HUES6 (cell line): ENCODE measurements at regions not wholly inside any gene's neighbourhood (a gene's known extent, or its start where the extent isn't known, plus 50 kb on each side); places are given as distances from the start of the nearest gene placed in this dataset.
"Not testable (repeated sequence)": the region's sequence is repeated elsewhere in the genome, so short reads cannot be mapped to it uniquely, and the experiment has no call there.

Source experiments
- H3K27ac ChIP-seq: 2 replicates; pipeline ENCODE4 v1.7.0; 2013; ENCODE audit warnings: low read depth, mild to moderate bottlenecking, low read length, inconsistent platforms
- H3K27me3 ChIP-seq: 2 replicates; pipeline ENCODE4 v1.6.1; 2013; ENCODE audit warnings: low read length; ENCODE audit not compliant: control insufficient read depth, insufficient read depth
- H3K36me3 ChIP-seq: 2 replicates; pipeline ENCODE4 v1.6.1; 2013; ENCODE audit warnings: low read length; ENCODE audit not compliant: control insufficient read depth, insufficient read depth
- H3K4me1 ChIP-seq: 2 replicates; pipeline ENCODE4 v1.6.1; 2013; ENCODE audit warnings: low read length; ENCODE audit not compliant: control insufficient read depth, insufficient read depth
- H3K4me3 ChIP-seq: 2 replicates; pipeline ENCODE4 v1.5.1; 2013; ENCODE audit warnings: low read depth, low read length
- H3K9ac ChIP-seq: one replicate; pipeline ENCODE4 v1.6.1; 2013; ENCODE audit warnings: mild to moderate bottlenecking, low read length
- H3K9me3 ChIP-seq: 2 replicates; pipeline ENCODE4 v1.6.1; 2013; ENCODE audit warnings: low read depth, low read length; ENCODE audit not compliant: control insufficient read depth, insufficient read depth

- H3K27ac ChIP-seq, H3K9me3 ChIP-seq, H3K9ac ChIP-seq, H3K36me3 ChIP-seq, H3K4me3 ChIP-seq, H3K4me1 ChIP-seq, H3K27me3 ChIP-seq: not testable (repeated sequence)
Measured at GRCh38 chr3:71938081-71938480, 153.1 kb upstream of the PROK2 start.

GRCh38 chr3:71936681-71937080, 151.7 kb upstream of the PROK2 start:
- Histone ChIP-seq H3K4me3 (no peak overlapping the region), H3K27me3 (peaks cover 3% of the 10 kb centered on the region; the same call in 1 of the 2 replicates), H3K36me3 (no peaks in the 10 kb centered on the region), H3K27ac (no peak overlapping the region), H3K4me1 (no peaks in the 10 kb centered on the region), H3K9me3 (0 out of 2 replicates have a peak, but pooled peaks cover 3% of the 10 kb centered on the region), H3K9ac (no peak overlapping the region)

DNA sequence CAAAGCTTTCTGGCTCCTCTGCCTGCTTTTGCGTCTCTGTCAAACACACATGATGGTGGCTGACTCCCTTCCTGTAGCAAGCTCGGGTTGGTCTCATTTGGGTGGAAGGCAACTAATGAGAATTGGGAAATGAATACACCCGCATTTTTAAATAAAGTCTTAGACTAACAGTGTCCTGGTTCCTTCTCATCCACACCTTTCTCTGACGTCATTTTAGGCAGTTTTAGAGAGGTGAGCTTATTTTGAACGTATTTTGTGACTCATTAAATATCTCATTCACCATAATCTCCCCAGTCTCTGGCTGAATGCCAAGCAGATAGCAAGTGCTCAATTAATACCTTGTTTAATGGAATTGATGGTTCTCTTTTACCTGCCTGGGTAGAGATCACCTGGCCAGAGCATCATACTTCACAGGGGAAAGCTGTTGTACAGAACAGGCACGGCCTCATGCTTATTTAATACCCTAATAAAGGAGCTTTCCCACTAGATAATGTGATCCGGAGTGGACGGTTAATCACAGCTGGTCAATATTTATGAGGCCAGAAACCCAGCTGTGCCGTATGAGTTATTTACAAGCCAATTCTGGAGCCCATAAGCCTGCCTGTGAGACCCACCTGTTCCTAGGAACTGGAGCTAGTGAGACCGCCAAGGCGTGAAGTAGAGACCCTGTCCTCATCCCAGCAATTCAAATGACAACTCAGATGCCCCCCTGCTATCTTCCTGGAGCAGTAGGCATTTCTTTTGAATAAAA, 149.7 kb upstream of the PROK2 start:
- Histone ChIP-seq H3K9ac (no peak overlapping the region), H3K4me3 (no peak overlapping the region), H3K36me3 (no peaks in the 10 kb centered on the region), H3K9me3 (0 out of 2 replicates have a peak, but pooled peaks cover 3% of the 10 kb centered on the region), H3K4me1 (peaks cover 4% of the 10 kb centered on the region), H3K27me3 (no peaks in the 10 kb centered on the region), H3K27ac (no peak overlapping the region)

DNA sequence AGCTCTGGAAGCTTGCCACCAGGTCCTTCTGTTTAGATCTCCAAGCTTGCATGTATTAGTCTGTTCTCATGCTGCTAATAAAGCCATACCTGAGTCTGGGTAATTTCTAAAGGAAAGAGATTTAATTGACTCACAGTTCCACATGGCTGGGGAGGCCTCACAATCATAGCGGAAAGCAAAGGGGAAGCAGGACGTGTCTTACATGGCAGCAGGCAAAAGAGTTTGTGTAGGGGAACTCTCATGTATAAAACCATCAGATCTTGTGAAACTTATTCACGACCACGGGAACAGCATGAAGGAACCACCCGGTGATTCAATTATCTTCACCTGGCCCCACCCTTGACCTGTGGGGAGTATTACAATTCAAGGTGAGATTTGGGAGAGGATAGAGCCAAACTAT, 147.0 kb upstream of the PROK2 start:
- Histone ChIP-seq H3K27ac (no peak overlapping the region), H3K36me3 (no peaks in the 10 kb centered on the region), H3K4me1 (peaks cover 13% of the 10 kb centered on the region), H3K27me3 (no peaks in the 10 kb centered on the region), H3K9ac (no peak overlapping the region), H3K9me3 (0 out of 2 replicates have a peak, but pooled peaks cover 3% of the 10 kb centered on the region), H3K4me3 (no peak overlapping the region)

DNA sequence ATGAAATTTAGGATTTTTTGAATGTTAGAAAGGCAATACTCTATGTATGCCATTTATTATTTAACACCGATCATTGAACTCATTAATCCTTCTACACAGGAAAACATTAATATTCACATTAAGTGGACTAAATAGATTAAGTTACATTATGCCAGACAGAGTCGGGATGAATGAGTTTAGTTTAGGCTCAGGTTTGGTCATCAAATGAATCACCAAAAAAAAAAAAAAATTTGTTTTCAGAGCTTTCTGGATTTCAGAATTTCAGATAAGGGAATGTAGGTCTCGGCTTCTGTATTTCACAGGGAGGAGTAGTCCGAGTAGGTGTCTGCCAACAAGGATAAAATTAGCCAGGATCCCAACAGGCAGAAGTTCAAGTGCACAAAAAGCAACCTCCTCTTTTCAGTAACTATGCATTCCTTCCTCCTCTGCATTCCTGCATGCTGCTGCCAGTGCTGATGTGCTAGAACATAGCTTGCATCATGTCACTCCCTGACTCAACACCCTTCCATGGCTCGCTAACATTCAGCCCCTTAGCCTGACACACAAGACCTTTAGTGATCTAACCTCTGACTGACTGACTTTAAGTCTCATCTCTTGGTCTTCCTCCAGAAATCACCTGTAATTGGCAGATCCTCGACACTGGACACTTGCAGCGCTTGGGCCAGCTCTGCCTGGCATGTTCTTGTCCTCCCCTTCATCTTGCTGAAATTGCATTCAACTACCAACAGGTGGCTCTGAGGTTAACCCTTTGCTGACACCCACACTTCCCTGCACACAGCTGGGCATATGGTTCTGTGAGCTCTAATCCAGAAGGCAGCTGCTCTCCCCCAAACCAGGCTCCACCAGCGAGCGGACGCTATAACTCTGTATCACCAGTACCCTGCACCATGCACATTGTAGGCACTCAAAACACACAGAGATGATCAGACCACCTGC, 145.4 kb upstream of the PROK2 start:
- peaks cover 25% of the 10 kb centered on the region for H3K4me1 ChIP-seq
- peak overlapping the region; percentile 32 for H3K9ac ChIP-seq
- 0 out of 2 replicates have a peak, but pooled peaks cover 3% of the 10 kb centered on the region for H3K9me3 ChIP-seq
- H3K4me3 ChIP-seq: no peak overlapping the region
- H3K27ac ChIP-seq: no peak overlapping the region
- no peaks in the 10 kb centered on the region for H3K36me3 ChIP-seq
- H3K27me3 ChIP-seq: no peaks in the 10 kb centered on the region

DNA sequence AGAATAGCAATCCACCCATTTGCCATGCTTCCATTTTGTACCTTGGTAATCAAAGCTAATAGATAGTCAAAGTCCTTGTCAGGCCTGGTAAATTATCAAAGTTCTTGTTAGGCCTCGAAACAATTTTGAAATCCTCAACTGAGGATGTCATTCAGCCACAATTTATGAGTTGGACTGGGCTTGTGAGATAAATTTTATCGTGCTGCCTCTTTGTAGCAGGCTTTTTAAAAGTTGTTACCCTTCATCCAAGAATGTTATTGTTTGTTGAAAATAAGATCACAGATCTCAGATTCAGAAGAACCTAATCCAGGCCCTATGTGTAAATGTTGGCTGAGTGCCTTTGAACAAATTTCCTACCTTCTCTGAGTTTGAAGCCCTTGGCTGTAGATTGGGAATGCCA, 143.3 kb upstream of the PROK2 start:
- no peak overlapping the region for H3K27ac ChIP-seq
- no peak overlapping the region for H3K4me3 ChIP-seq
- H3K9ac ChIP-seq: no peak overlapping the region
- no peaks in the 10 kb centered on the region for H3K9me3 ChIP-seq
- H3K4me1 ChIP-seq: peaks cover 43% of the 10 kb centered on the region
- no peaks in the 10 kb centered on the region for H3K36me3 ChIP-seq
- no peaks in the 10 kb centered on the region for H3K27me3 ChIP-seq

DNA sequence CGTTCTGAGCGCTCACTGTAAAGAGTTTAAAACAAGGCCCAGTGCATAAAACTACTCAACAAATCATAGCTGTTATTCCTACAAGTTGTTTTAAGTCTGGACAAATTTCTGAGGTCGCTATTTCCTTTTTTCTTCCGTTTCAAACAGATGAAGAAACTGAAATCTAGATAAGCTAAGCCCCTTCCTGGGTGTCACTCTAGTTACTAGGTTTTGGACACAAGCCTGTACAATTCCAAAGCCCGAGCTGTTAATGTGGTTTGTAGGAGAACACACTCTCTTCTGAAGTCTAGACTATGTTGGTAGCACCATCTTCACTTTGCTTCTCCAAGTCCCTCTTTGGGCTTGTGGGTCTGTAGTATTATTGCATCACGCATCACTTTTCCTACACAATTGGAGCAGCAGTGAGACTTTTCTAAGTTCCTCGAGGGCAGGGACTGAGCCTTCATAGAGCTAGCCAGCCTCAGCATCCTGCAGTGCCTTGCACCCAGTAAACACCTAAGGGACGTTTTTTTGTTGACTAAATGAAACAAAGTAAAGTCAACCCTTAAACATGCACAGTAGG, 142.6 kb upstream of the PROK2 start:
- Histone ChIP-seq H3K9me3 (no peaks in the 10 kb centered on the region), H3K4me3 (no peak overlapping the region), H3K4me1 (peaks cover 46% of the 10 kb centered on the region), H3K27ac (peak overlapping the region; percentile 72; the same call in 1 of the 2 replicates), H3K9ac (no peak overlapping the region), H3K27me3 (no peaks in the 10 kb centered on the region), H3K36me3 (no peaks in the 10 kb centered on the region)

DNA sequence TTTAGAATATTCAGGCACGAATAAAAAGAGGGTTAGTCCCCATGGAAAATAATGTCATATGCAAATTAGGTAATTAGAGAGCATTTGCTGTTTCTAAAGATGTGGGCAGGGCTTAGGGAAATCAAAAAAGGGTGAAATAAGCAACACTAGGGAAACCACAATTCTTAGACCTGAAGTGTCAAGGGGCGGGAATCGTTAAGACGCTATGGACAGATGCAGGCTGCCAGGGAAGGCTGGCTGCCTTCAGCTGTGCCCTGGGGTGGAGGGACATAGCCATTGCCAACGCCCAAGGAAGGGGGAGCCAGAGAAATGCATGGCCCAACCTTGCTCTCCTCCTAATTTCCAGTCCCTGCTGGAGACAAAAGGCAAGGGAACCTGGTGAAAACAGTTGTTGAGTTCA, 141.7 kb upstream of the PROK2 start:
- no peaks in the 10 kb centered on the region for H3K36me3 ChIP-seq
- no peaks in the 10 kb centered on the region for H3K9me3 ChIP-seq
- H3K27me3 ChIP-seq: no peaks in the 10 kb centered on the region
- peak overlapping the region; percentile 72 for H3K27ac ChIP-seq
- H3K9ac ChIP-seq: peak overlapping the region; percentile 67
- no peak overlapping the region for H3K4me3 ChIP-seq
- H3K4me1 ChIP-seq: peaks cover 46% of the 10 kb centered on the region

GRCh38 chr3:71926262-71926600, 141.3 kb upstream of the PROK2 start:
- Histone ChIP-seq H3K9ac (peak overlapping the region; percentile 67), H3K4me1 (peaks cover 46% of the 10 kb centered on the region), H3K27ac (peak overlapping the region; percentile 72), H3K9me3 (no peaks in the 10 kb centered on the region), H3K4me3 (peak overlapping the region; percentile 4; the same call in 1 of the 2 replicates), H3K36me3 (no peaks in the 10 kb centered on the region), H3K27me3 (no peaks in the 10 kb centered on the region)

GRCh38 chr3:71925511-71926261, 140.7 kb upstream of the PROK2 start:
- H3K9me3 ChIP-seq, H3K27me3 ChIP-seq, H3K36me3 ChIP-seq: not testable (repeated sequence)
- Histone ChIP-seq H3K4me1 (peaks cover 46% of the 10 kb centered on the region), H3K4me3 (peak overlapping the region; percentile 4; the same call in 1 of the 2 replicates), H3K9ac (peak overlapping the region; percentile 86), H3K27ac (peak overlapping the region; percentile 86)
